ENCODE measurements at regions not wholly inside any gene's neighbourhood (a gene's known extent, or its start where the extent isn't known, plus 50 kb on each side); places are given as distances from the start of the nearest gene placed in this dataset.

DNA sequence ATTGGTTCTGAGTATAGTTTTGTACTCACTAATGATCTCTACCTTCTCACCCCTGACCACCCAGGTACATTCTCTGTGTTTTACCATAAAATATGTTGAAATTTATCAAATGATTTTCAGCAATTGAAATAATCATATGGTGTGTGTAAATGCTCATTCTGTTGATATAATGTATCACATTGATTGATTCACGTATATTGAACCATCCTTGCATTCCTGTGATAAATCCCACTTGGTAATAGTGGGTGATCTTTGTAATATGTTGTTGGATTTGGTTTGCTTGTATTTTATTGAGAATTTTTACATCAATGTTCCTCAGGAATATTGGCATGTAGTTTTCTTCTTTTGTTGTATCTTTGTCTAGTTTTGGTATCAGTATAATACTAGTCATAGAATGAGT is 1497.6 kb downstream of the OTOL1 start:
- Histone ChIP-seq H3F3A (replicated peaks; ENCODE audit: insufficient read depth) (no peaks in the 10 kb centered on the region), H3K4me2 (no peak overlapping the region), H3K79me2 (ENCODE audit: insufficient read depth) (no peaks in the 10 kb centered on the region), H3K9me2 (no peaks in the 10 kb centered on the region), H4K20me1 (ENCODE audit: insufficient read depth) (no peaks in the 10 kb centered on the region), H3K36me3 (replicated peaks in 1 of 2; ENCODE audit: control insufficient read depth in 1 of 2, insufficient read depth in 2 of 2, low read length in 1 of 2) (no peaks in the 10 kb centered on the region), H3K4me1 (ENCODE audit: control insufficient read depth in 1 of 2, insufficient read depth in 2 of 2, low read depth in 1 of 2, low read length in 1 of 2) (no peaks in the 10 kb centered on the region), H3K27me3 (ENCODE audit: insufficient read depth) (no peaks in the 10 kb centered on the region), H2AFZ (ENCODE audit: low read depth) (no peak overlapping the region), H3K9me3 (no peaks in the 10 kb centered on the region), H3K4me3 (ENCODE audit: low read depth in 2 of 2, low read length in 1 of 2) (no peak overlapping the region), H3K27ac (ENCODE audit: low read depth in 2 of 2, low read length in 1 of 2) (no peak overlapping the region), H3K9ac (no peak overlapping the region)
- ChIA-PET CTCF (no interaction called here), POLR2A (no interaction called here)
- no peak for DNase-seq
- WGBS (ENCODE audit: low lambda C conversion rate): 4% methylated on average over 1 of the region's 1 CpG
- TF ChIP-seq FOSL2 (IDR thresholded peaks at IDR 0.05; ENCODE audit: borderline replicate concordance, low read depth) (no peak), ELF1 (IDR thresholded peaks at IDR 0.05) (no peak), EZH2phosphoT487 (IDR thresholded peaks at IDR 0.05; ENCODE audit: borderline replicate concordance, low read depth) (no peak), YY1 (IDR thresholded peaks at IDR 0.05; ENCODE audit: low read depth) (no peak), RXRA (IDR thresholded peaks at IDR 0.05; ENCODE audit: borderline replicate concordance, low read depth) (no peak), RFX5 (IDR thresholded peaks at IDR 0.05; ENCODE audit: low read length) (no peak), REST (IDR thresholded peaks at IDR 0.05; ENCODE audit: low read depth, low read length) (no peak), SIN3A (IDR thresholded peaks at IDR 0.05; ENCODE audit: borderline replicate concordance, low read depth, low read length) (no peak)
- TF ChIP-seq, protein P1, sequence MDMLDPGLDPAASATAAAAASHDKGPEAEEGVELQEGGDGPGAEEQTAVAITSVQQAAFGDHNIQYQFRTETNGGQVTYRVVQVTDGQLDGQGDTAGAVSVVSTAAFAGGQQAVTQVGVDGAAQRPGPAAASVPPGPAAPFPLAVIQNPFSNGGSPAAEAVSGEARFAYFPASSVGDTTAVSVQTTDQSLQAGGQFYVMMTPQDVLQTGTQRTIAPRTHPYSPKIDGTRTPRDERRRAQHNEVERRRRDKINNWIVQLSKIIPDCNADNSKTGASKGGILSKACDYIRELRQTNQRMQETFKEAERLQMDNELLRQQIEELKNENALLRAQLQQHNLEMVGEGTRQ (IDR thresholded peaks at IDR 0.05; ENCODE audit: borderline replicate concordance, low read depth, low read length): no peak
- TF ChIP-seq, protein P2, sequence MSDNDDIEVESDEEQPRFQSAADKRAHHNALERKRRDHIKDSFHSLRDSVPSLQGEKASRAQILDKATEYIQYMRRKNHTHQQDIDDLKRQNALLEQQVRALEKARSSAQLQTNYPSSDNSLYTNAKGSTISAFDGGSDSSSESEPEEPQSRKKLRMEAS (IDR thresholded peaks at IDR 0.05; ENCODE audit: low read depth): no peak

DNA sequence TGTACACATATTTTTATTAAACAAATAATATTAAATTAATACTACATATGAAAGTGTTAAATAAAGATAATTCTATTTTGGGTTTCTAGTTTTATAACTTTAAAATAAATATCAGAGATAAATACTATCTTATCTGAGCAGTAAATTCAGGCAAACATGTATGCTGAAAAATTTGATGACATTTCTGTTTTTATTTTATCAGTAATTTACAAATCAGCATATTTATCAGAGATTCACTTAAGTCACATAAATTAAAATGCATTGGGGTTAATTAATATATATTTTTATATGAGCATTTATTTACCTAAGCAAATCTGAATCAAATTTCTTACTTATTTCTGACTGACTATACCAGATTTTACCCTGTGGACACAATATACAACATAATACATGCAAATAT is 1499.8 kb downstream of the OTOL1 start:
- POLR2A ChIA-PET: no interaction called here
- Histone ChIP-seq H3K27ac (ENCODE audit: low read depth in 2 of 2, low read length in 1 of 2) (no peak overlapping the region), H3K4me3 (ENCODE audit: low read depth in 2 of 2, low read length in 1 of 2) (no peak overlapping the region), H3K9me2 (no peaks in the 10 kb centered on the region), H3K4me2 (no peak overlapping the region), H3F3A (replicated peaks; ENCODE audit: insufficient read depth) (no peaks in the 10 kb centered on the region), H4K20me1 (ENCODE audit: insufficient read depth) (no peaks in the 10 kb centered on the region), H3K9ac (no peak overlapping the region), H3K4me1 (ENCODE audit: control insufficient read depth in 1 of 2, insufficient read depth in 2 of 2, low read depth in 1 of 2, low read length in 1 of 2) (no peaks in the 10 kb centered on the region), H2AFZ (ENCODE audit: low read depth) (no peak overlapping the region), H3K9me3 (no peaks in the 10 kb centered on the region), H3K36me3 (replicated peaks in 1 of 2; ENCODE audit: control insufficient read depth in 1 of 2, insufficient read depth in 2 of 2, low read length in 1 of 2) (no peaks in the 10 kb centered on the region), H3K27me3 (ENCODE audit: insufficient read depth) (no peaks in the 10 kb centered on the region), H3K79me2 (ENCODE audit: insufficient read depth) (no peaks in the 10 kb centered on the region)
- CTCF ChIA-PET: interaction anchor here (1.0 kb wide), 1 partner anchor 61 kb away, joined by 3 read pairs; no protein-coding TSS in a partner anchor
- DNase-seq: no peak
- TF ChIP-seq, protein P2 (IDR thresholded peaks at IDR 0.05; ENCODE audit: low read depth): no peak
- TF ChIP-seq ZBTB33 (IDR thresholded peaks at IDR 0.05; ENCODE audit: borderline replicate concordance, low read depth) (no peak), RFX5 (IDR thresholded peaks at IDR 0.05; ENCODE audit: low read length) (no peak)
